ENCODE measurements at regions not wholly inside any gene's neighbourhood (a gene's known extent, or its start where the extent isn't known, plus 50 kb on each side); places are given as distances from the start of the nearest gene placed in this dataset.

DNA sequence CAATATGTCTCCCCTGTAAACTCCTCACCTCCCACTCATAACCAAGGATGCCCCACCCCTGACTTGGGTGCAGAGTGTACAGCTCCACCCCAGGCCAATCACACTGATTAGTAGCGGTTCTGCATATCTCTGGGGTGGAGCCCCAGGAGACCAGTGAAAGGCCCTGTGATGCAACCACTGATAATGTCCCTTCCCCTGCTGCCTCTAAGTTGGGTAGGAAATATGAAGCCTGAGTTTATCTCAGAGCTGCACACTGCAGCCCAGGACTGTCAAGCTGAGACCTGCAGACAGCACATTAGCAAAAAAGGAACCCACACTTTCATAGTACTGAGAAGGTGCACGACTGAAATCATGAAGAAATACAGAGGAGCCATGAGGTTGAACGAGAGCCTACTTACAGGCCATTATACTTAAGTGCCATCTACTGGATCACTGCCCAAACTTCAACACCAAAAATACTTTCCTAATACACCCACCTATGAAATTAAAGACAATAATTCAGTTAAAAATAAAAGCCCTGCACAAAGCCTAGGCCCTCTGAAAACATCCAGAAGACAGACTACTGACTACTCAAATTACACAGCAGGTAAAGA lies 455.4 kb upstream of the LRRTM4 start:
- no peak for TF ChIP-seq EZH2 (IDR thresholded peaks at IDR 0.05; ENCODE audit: low read depth)
- TF ChIP-seq, protein P1, sequence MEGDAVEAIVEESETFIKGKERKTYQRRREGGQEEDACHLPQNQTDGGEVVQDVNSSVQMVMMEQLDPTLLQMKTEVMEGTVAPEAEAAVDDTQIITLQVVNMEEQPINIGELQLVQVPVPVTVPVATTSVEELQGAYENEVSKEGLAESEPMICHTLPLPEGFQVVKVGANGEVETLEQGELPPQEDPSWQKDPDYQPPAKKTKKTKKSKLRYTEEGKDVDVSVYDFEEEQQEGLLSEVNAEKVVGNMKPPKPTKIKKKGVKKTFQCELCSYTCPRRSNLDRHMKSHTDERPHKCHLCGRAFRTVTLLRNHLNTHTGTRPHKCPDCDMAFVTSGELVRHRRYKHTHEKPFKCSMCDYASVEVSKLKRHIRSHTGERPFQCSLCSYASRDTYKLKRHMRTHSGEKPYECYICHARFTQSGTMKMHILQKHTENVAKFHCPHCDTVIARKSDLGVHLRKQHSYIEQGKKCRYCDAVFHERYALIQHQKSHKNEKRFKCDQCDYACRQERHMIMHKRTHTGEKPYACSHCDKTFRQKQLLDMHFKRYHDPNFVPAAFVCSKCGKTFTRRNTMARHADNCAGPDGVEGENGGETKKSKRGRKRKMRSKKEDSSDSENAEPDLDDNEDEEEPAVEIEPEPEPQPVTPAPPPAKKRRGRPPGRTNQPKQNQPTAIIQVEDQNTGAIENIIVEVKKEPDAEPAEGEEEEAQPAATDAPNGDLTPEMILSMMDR (conservative IDR thresholded peaks at IDR 0.05): no peak

All from PC-9 (cell line).